Astrocyte (in vitro differentiated cells and primary cell): ENCODE measurements at regions not wholly inside any gene's neighbourhood (a gene's known extent, or its start where the extent isn't known, plus 50 kb on each side); places are given as distances from the start of the nearest gene placed in this dataset.

ENCODE experiments used
- CTCF ChIP-seq: IDR thresholded peaks from 2 replicates; pipeline ENCODE4 v1.5.1; 2011; ENCODE audit warnings: low read depth, mild to moderate bottlenecking, inconsistent platforms, low read length, moderate library complexity; ENCODE audit not compliant: insufficient read depth
- EZH2 ChIP-seq: IDR thresholded peaks from 2 replicates; pipeline ENCODE4 v1.6.1; 2012; ENCODE audit warnings: mild to moderate bottlenecking, low read length, inconsistent platforms; ENCODE audit not compliant: insufficient read depth

GRCh38 chr21:38958940-38959691 is 153.4 kb downstream of the ETS2 start:
- TF ChIP-seq CTCF (no peak), EZH2 (no peak)
